Astrocyte (in vitro differentiated cells and primary cell): ENCODE measurements at regions not wholly inside any gene's neighbourhood (a gene's known extent, or its start where the extent isn't known, plus 50 kb on each side); places are given as distances from the start of the nearest gene placed in this dataset.

ENCODE experiments used
- EZH2 ChIP-seq: IDR thresholded peaks from 2 replicates; pipeline ENCODE4 v1.6.1; 2012; ENCODE audit warnings: mild to moderate bottlenecking, low read length, inconsistent platforms; ENCODE audit not compliant: insufficient read depth
- TF ChIP-seq, protein P1 (sequence below): IDR thresholded peaks from 2 replicates; pipeline ENCODE4 v1.5.1; 2011; ENCODE audit warnings: low read depth, mild to moderate bottlenecking, inconsistent platforms, low read length, moderate library complexity; ENCODE audit not compliant: insufficient read depth

DNA sequence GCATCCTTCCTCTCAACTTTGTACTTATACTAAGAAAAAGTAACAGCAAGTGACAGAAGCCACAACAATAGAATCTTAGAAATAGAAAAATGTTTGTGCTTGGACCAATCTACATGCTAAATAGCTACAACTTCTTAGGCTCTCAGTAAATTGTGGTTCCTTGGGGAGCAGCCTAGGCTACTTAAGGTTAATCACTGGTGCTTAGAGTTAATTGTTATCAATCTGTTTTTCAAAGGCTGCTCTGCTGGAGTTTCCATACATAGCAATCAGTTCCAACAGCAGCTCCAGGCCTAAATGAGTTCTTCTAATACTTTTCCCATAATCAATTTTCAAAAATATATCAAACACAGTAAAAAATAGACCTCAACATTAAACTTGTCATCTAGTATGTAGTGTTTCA is 571.4 kb downstream of the EPHA7 start:
- TF ChIP-seq, protein P1, sequence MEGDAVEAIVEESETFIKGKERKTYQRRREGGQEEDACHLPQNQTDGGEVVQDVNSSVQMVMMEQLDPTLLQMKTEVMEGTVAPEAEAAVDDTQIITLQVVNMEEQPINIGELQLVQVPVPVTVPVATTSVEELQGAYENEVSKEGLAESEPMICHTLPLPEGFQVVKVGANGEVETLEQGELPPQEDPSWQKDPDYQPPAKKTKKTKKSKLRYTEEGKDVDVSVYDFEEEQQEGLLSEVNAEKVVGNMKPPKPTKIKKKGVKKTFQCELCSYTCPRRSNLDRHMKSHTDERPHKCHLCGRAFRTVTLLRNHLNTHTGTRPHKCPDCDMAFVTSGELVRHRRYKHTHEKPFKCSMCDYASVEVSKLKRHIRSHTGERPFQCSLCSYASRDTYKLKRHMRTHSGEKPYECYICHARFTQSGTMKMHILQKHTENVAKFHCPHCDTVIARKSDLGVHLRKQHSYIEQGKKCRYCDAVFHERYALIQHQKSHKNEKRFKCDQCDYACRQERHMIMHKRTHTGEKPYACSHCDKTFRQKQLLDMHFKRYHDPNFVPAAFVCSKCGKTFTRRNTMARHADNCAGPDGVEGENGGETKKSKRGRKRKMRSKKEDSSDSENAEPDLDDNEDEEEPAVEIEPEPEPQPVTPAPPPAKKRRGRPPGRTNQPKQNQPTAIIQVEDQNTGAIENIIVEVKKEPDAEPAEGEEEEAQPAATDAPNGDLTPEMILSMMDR = no peak
- no peak for TF ChIP-seq EZH2
